ENCODE measurements at regions not wholly inside any gene's neighbourhood (a gene's known extent, or its start where the extent isn't known, plus 50 kb on each side); places are given as distances from the start of the nearest gene placed in this dataset.

- Histone ChIP-seq H3K27me3 (no peaks in the 10 kb centered on the region), H3K9me3 (no peaks in the 10 kb centered on the region), H3K36me3 (no peaks in the 10 kb centered on the region), H3K4me1 (no peaks in the 10 kb centered on the region), H3K4me3 (no peak overlapping the region), H3K27ac (no peak overlapping the region)
- 74 to 77% methylated on average over 4 of the region's 4 CpGs for WGBS, 2 donors (ENCODE audit: low coverage in 1 of 2)
- no peak for DNase-seq
- in situ Hi-C loops (cut with MboI; ENCODE audit: low pct_ligation_motif_present in 1 of 4, low pct_unique_long_range_greater_than_20kb in 1 of 4, low sequenced_read_pairs in 3 of 4) (no loop called here), intact Hi-C loops (cut with DNase I; ENCODE audit: low total_unique reads) (no loop called here)
- no peak for TF ChIP-seq CTCF (IDR thresholded peaks at IDR 0.05)
- no peak for TF ChIP-seq POLR2A (IDR thresholded peaks at IDR 0.05)
- TF ChIP-seq EP300 (IDR thresholded peaks at IDR 0.05; ENCODE audit: low read depth): no peak
- no peak for TF ChIP-seq POLR2AphosphoS5 (IDR thresholded peaks at IDR 0.05)
Measured at GRCh38 chr5:43840424-43841125, 237.6 kb downstream of the NNT start.

- in situ Hi-C loops (cut with MboI; ENCODE audit: low pct_ligation_motif_present in 1 of 4, low pct_unique_long_range_greater_than_20kb in 1 of 4, low sequenced_read_pairs in 3 of 4): no loop called here
- TF ChIP-seq POLR2AphosphoS5 (IDR thresholded peaks at IDR 0.05) (no peak), CTCF (IDR thresholded peaks at IDR 0.05) (no peak), POLR2A (IDR thresholded peaks at IDR 0.05) (no peak), EP300 (IDR thresholded peaks at IDR 0.05; ENCODE audit: low read depth) (no peak)
- H3K27ac ChIP-seq: peak overlapping the region in 1 of 4 donors; percentile 29
Measured at GRCh38 chr5:43839218-43839617, 236.2 kb downstream of the NNT start.

GRCh38 chr5:43837996-43838395, 235.0 kb downstream of the NNT start:
- H3K4me1 ChIP-seq: no peaks in the 10 kb centered on the region
- intact Hi-C loops (cut with DNase I; ENCODE audit: low total_unique reads) (no loop called here), in situ Hi-C loops (cut with MboI; ENCODE audit: low pct_ligation_motif_present in 1 of 4, low pct_unique_long_range_greater_than_20kb in 1 of 4, low sequenced_read_pairs in 3 of 4) (no loop called here)
- no peaks in the 10 kb centered on the region for H3K9me3 ChIP-seq
- no peak overlapping the region for H3K4me3 ChIP-seq
- TF ChIP-seq POLR2A (IDR thresholded peaks at IDR 0.05) (no peak), POLR2AphosphoS5 (IDR thresholded peaks at IDR 0.05) (no peak), CTCF (IDR thresholded peaks at IDR 0.05) (no peak), EP300 (IDR thresholded peaks at IDR 0.05; ENCODE audit: low read depth) (no peak)
- H3K36me3 ChIP-seq: no peaks in the 10 kb centered on the region
- no peak for DNase-seq
- H3K27ac ChIP-seq: no peak overlapping the region
- 73% methylated on average over 1 of the region's 1 CpG; no CpG with 5 or more reads in 1 of the 2 donors for WGBS, 2 donors (ENCODE audit: low coverage in 1 of 2)
- H3K27me3 ChIP-seq: no peaks in the 10 kb centered on the region

More at GRCh38 chr5:43839218-43839617, 236.2 kb downstream of the NNT start:
- Histone ChIP-seq H3K36me3 (no peaks in the 10 kb centered on the region), H3K27me3 (no peaks in the 10 kb centered on the region), H3K4me1 (no peaks in the 10 kb centered on the region), H3K9me3 (no peaks in the 10 kb centered on the region), H3K4me3 (no peak overlapping the region)
- intact Hi-C loops (cut with DNase I; ENCODE audit: low total_unique reads): no loop called here
- DNase-seq: no peak

GRCh38 chr5:43837091-43837490, 234.1 kb downstream of the NNT start:
- no peaks in the 10 kb centered on the region for H3K36me3 ChIP-seq
- H3K27ac ChIP-seq: no peak overlapping the region
- no peaks in the 10 kb centered on the region for H3K9me3 ChIP-seq
- WGBS, 2 donors (ENCODE audit: low coverage in 1 of 2): 56 to 92% methylated on average over 2 of the region's 2 CpGs
- TF ChIP-seq POLR2A (IDR thresholded peaks at IDR 0.05): no peak
- TF ChIP-seq EP300 (IDR thresholded peaks at IDR 0.05; ENCODE audit: low read depth): no peak
- no peak for TF ChIP-seq CTCF (IDR thresholded peaks at IDR 0.05)
- TF ChIP-seq POLR2AphosphoS5 (IDR thresholded peaks at IDR 0.05): no peak
- H3K4me3 ChIP-seq: no peak overlapping the region
- in situ Hi-C loops (cut with MboI; ENCODE audit: low pct_ligation_motif_present in 1 of 4, low pct_unique_long_range_greater_than_20kb in 1 of 4, low sequenced_read_pairs in 3 of 4): no loop called here
- no peaks in the 10 kb centered on the region for H3K27me3 ChIP-seq
- intact Hi-C loops (cut with DNase I; ENCODE audit: low total_unique reads): no loop called here
- no peaks in the 10 kb centered on the region for H3K4me1 ChIP-seq
- DNase-seq: no peak
